ENCODE measurements at regions not wholly inside any gene's neighbourhood (a gene's known extent, or its start where the extent isn't known, plus 50 kb on each side); places are given as distances from the start of the nearest gene placed in this dataset.
A peak's percentile ranks its signal among the peaks of the same experiment; 100 is the strongest.

- Mint-ChIP-seq H3K9me3 (peaks cover 9% of the 10 kb centered on the region), H3K27ac (peak overlapping the region in 2 of 3 experiments; percentile 46 to 57), H3K27me3 (ENCODE audit: low read depth) (peaks cover 8% of the 10 kb centered on the region), H3K36me3 (ENCODE audit: low read depth) (no peaks in the 10 kb centered on the region), H3K4me3 (no peak overlapping the region), H3K4me1 (peaks cover 36% of the 10 kb centered on the region)
- TF ChIP-seq CTCF (IDR thresholded peaks at IDR 0.05; ENCODE audit: unreplicated experiment in 3 of 3), result no peak
Observed at GRCh38 chr1:109815809-109816174, 52.1 kb upstream of the EPS8L3 start.

- Mint-ChIP-seq H3K4me3 (no peak overlapping the region), H3K27me3 (ENCODE audit: low read depth) (peaks cover 8% of the 10 kb centered on the region), H3K9me3 (peaks cover 9% of the 10 kb centered on the region), H3K4me1 (peaks cover 36% of the 10 kb centered on the region), H3K27ac (peak overlapping the region in 2 of 3 experiments; percentile 12 to 57), H3K36me3 (ENCODE audit: low read depth) (no peaks in the 10 kb centered on the region)
- TF ChIP-seq CTCF (IDR thresholded peaks at IDR 0.05; ENCODE audit: unreplicated experiment in 3 of 3), result no peak
Observed at GRCh38 chr1:109814993-109815786, 51.5 kb upstream of the EPS8L3 start.

- Mint-ChIP-seq H3K4me3 (no peak overlapping the region), H3K27me3 (ENCODE audit: low read depth) (peaks cover 7% of the 10 kb centered on the region), H3K4me1 (peaks cover 39% of the 10 kb centered on the region), H3K9me3 (peaks cover 9% of the 10 kb centered on the region), H3K36me3 (ENCODE audit: low read depth) (no peaks in the 10 kb centered on the region), H3K27ac (peak overlapping the region in 1 of 3 experiments; percentile 15)
- no peak for TF ChIP-seq CTCF (IDR thresholded peaks at IDR 0.05; ENCODE audit: unreplicated experiment in 3 of 3)
Observed at GRCh38 chr1:109814223-109814622, 50.5 kb upstream of the EPS8L3 start.
